MM.1S (cell line): ENCODE measurements at regions not wholly inside any gene's neighbourhood (a gene's known extent, or its start where the extent isn't known, plus 50 kb on each side); places are given as distances from the start of the nearest gene placed in this dataset.

Experiments used
- DNase-seq: peaks from one replicate; pipeline ENCODE4 v3.0.0-alpha.2; 2015
- H2AFZ ChIP-seq: fragments of 300-600 bp; sonication (generic); 2 replicates; pipeline ENCODE4 v1.6.0; 2016; ENCODE audit warnings: antibody characterized with exemption, low read length
- H3F3A ChIP-seq: fragments of 300-600 bp; sonication (generic); 2 replicates; pipeline ENCODE4 v1.6.1; 2016; ENCODE audit warnings: mild to moderate bottlenecking, antibody characterized with exemption, low read length, moderate library complexity, mixed read lengths; ENCODE audit not compliant: insufficient read depth
- H3K27ac ChIP-seq: fragments of 300-600 bp; sonication (generic); 2 replicates; pipeline ENCODE4 v1.5.1; 2016; ENCODE audit warnings: mild to moderate bottlenecking, low read length
- H3K27me3 ChIP-seq: fragments of 300-600 bp; sonication (generic); replicated peaks from 2 replicates; pipeline ENCODE4 v1.6.0; 2016; ENCODE audit warnings: low read length; ENCODE audit not compliant: insufficient read depth
- H3K36me3 ChIP-seq: fragments of 300-600 bp; sonication (generic); replicated peaks from 2 replicates; pipeline ENCODE4 v1.6.1; 2016; ENCODE audit warnings: mild to moderate bottlenecking, low read length, mixed read lengths; ENCODE audit not compliant: insufficient read depth
- H3K4me1 ChIP-seq: fragments of 300-600 bp; sonication (generic); 2 replicates; pipeline ENCODE4 v1.6.1; 2016; ENCODE audit warnings: low read length, mixed read lengths
- H3K4me2 ChIP-seq: fragments of 300-600 bp; sonication (generic); 2 replicates; pipeline ENCODE4 v1.6.0; 2016; ENCODE audit warnings: low read depth, low read length
- H3K4me3 ChIP-seq: fragments of 300-600 bp; sonication (generic); 2 replicates; pipeline ENCODE4 v1.5.1; 2016; ENCODE audit warnings: low read length, mixed read lengths
- H3K79me2 ChIP-seq: fragments of 300-600 bp; sonication (generic); 2 replicates; pipeline ENCODE4 v1.6.1; 2016; ENCODE audit warnings: mixed run types, low read length, mixed read lengths
- H3K9ac ChIP-seq: fragments of 300-600 bp; sonication (generic); 2 replicates; pipeline ENCODE4 v1.6.1; 2016; ENCODE audit warnings: low read length, mixed read lengths
- H3K9me2 ChIP-seq: fragments of 300-600 bp; sonication (generic); replicated peaks from 2 replicates; pipeline ENCODE4 v1.6.1; 2016; ENCODE audit warnings: mild to moderate bottlenecking, low read length, mixed read lengths; ENCODE audit not compliant: insufficient read depth
- H3K9me3 ChIP-seq: fragments of 300-600 bp; sonication (generic); replicated peaks from 2 replicates; pipeline ENCODE4 v1.6.1; 2016; ENCODE audit warnings: mild to moderate bottlenecking, low read length, mixed read lengths; ENCODE audit not compliant: insufficient read depth
- H4K20me1 ChIP-seq: fragments of 300-600 bp; sonication (generic); 2 replicates; pipeline ENCODE4 v1.6.1; 2016; ENCODE audit warnings: mild to moderate bottlenecking, low read length, moderate library complexity, mixed read lengths; ENCODE audit not compliant: insufficient read depth
- EZH2 ChIP-seq: fragments of 300-600 bp; sonication (generic); optimal IDR thresholded peaks from 2 replicates; pipeline ENCODE3; 2017; ENCODE audit warnings: low read depth, mild to moderate bottlenecking, antibody characterized with exemption, low read length, mixed read lengths
- EZH2phosphoT487 ChIP-seq: fragments of 300-600 bp; sonication (generic); IDR thresholded peaks from 2 replicates; pipeline ENCODE4 v1.6.1; 2018; ENCODE audit warnings: antibody characterized with exemption, low read length
- TF ChIP-seq, protein P1 (sequence below): fragments of 300-600 bp; sonication (generic); IDR thresholded peaks from 2 replicates; pipeline ENCODE4 v1.5.1; 2016; ENCODE audit warnings: antibody characterized with exemption, low read length, mixed read lengths

DNA sequence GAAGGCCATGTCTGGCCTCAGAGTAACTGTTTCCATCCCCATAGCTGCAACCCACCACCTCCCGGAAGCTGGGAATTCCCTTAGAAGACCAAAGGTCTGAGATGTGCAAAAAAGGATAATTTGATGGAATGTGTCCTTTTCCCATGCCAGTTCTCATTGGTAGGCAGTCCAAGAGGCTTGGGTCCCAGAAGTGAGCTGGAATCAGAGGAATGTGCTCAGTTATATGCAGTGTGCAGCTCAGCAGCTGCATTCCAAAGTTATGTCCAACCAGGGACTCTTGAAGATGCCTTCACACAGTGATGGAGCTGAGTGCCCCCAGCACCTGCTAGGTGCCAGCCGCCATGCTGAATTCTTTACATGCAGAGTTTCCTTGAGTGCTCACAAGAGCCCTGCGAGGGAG, 583.9 kb upstream of the TBX3 start:
- Histone ChIP-seq H2AFZ (no peak overlapping the region), H3F3A (no peaks in the 10 kb centered on the region), H4K20me1 (no peaks in the 10 kb centered on the region), H3K27ac (no peak overlapping the region), H3K4me2 (no peak overlapping the region), H3K4me3 (no peak overlapping the region), H3K79me2 (no peaks in the 10 kb centered on the region), H3K36me3 (no peaks in the 10 kb centered on the region), H3K27me3 (no peaks in the 10 kb centered on the region), H3K9me3 (no peaks in the 10 kb centered on the region), H3K9me2 (no peaks in the 10 kb centered on the region), H3K9ac (no peak overlapping the region), H3K4me1 (no peaks in the 10 kb centered on the region)
- no peak for DNase-seq
- TF ChIP-seq, protein P1, sequence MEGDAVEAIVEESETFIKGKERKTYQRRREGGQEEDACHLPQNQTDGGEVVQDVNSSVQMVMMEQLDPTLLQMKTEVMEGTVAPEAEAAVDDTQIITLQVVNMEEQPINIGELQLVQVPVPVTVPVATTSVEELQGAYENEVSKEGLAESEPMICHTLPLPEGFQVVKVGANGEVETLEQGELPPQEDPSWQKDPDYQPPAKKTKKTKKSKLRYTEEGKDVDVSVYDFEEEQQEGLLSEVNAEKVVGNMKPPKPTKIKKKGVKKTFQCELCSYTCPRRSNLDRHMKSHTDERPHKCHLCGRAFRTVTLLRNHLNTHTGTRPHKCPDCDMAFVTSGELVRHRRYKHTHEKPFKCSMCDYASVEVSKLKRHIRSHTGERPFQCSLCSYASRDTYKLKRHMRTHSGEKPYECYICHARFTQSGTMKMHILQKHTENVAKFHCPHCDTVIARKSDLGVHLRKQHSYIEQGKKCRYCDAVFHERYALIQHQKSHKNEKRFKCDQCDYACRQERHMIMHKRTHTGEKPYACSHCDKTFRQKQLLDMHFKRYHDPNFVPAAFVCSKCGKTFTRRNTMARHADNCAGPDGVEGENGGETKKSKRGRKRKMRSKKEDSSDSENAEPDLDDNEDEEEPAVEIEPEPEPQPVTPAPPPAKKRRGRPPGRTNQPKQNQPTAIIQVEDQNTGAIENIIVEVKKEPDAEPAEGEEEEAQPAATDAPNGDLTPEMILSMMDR: no peak
- TF ChIP-seq EZH2phosphoT487 (no peak), EZH2 (no peak)

DNA sequence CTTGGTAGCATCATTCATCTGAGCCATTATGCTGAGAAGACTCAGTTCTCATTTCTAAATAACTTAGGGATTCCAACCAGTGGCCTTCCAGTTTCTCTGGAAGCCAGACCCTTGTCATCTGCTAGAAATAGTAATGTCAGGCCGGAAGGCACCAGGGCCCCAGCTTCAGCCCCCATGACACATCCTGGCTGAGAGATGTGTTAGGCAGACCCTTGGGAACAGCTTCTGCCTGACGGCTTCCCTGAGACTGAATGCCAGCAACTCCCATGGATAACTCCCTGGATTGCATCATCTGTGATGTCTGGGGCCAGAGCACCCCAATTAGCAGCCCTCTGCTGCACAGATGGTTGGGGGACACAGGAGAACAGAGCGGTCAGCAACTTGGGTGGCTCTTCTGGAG, 583.5 kb upstream of the TBX3 start:
- Histone ChIP-seq H3K27ac (no peak overlapping the region), H3K27me3 (no peaks in the 10 kb centered on the region), H3K4me1 (no peaks in the 10 kb centered on the region), H3K79me2 (no peaks in the 10 kb centered on the region), H3K9me2 (no peaks in the 10 kb centered on the region), H3K4me3 (no peak overlapping the region), H3K4me2 (no peak overlapping the region), H2AFZ (no peak overlapping the region), H3K36me3 (no peaks in the 10 kb centered on the region), H3F3A (no peaks in the 10 kb centered on the region), H3K9ac (no peak overlapping the region), H3K9me3 (no peaks in the 10 kb centered on the region), H4K20me1 (no peaks in the 10 kb centered on the region)
- no peak for DNase-seq
- TF ChIP-seq, protein P1: no peak
- TF ChIP-seq EZH2 (no peak), EZH2phosphoT487 (no peak)

DNA sequence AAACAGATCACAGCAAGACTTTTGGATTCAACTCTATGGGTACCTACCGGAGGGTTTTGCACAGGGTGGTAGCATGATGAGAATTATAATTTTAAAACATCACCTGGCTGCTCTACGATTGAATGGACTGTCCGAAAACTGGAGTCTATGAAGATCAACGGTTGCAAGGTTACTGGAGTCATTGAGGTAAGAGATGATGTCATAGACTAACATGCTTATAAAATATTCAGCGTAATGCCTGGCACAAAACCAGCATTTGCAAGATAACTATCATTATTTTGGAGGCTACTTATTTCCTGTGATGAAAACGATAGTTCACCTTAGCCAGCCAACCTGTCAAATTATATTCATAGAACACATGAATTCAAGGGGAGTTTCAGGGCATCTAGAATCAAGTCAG, 580.6 kb upstream of the TBX3 start:
- H3K27ac ChIP-seq: no peak overlapping the region
- no peak overlapping the region for H3K4me3 ChIP-seq
- no peaks in the 10 kb centered on the region for H3K9me2 ChIP-seq
- no peaks in the 10 kb centered on the region for H3K4me1 ChIP-seq
- H3K27me3 ChIP-seq: no peaks in the 10 kb centered on the region
- no peak for TF ChIP-seq EZH2phosphoT487
- TF ChIP-seq EZH2: no peak
- TF ChIP-seq, protein P1: no peak
- no peaks in the 10 kb centered on the region for H3K36me3 ChIP-seq
- no peaks in the 10 kb centered on the region for H3K79me2 ChIP-seq
- no peaks in the 10 kb centered on the region for H3K9me3 ChIP-seq
- no peaks in the 10 kb centered on the region for H3F3A ChIP-seq
- H3K4me2 ChIP-seq: no peak overlapping the region
- no peak overlapping the region for H2AFZ ChIP-seq
- H3K9ac ChIP-seq: no peak overlapping the region
- no peak for DNase-seq
- no peaks in the 10 kb centered on the region for H4K20me1 ChIP-seq
